Right lobe of liver (tissue), 6 donors: ENCODE measurements at regions not wholly inside any gene's neighbourhood (a gene's known extent, or its start where the extent isn't known, plus 50 kb on each side); places are given as distances from the start of the nearest gene placed in this dataset.
"Not testable (repeated sequence)": the region's sequence is repeated elsewhere in the genome, so short reads cannot be mapped to it uniquely, and the experiment has no call there.

ENCODE experiments used
- ATAC-seq, 4 donors: fragments of 200-7000 bp; cut with Tn5 transposase; one replicate each; pipeline ENCODE4 v1.9.1; 2020; ENCODE audit warnings: mild to moderate bottlenecking in 4 of 4, moderate library complexity in 4 of 4
- DNase-seq, 3 donors: peaks; one replicate each; pipeline ENCODE4 v3.0.0-alpha.2; 2020
- H3K27ac ChIP-seq, 3 donors: fragments of 200-600 bp; one replicate each; pipeline ENCODE4 v1.8.0; 2022
- H3K27me3 ChIP-seq, 2 donors: fragments of 200-600 bp; one replicate each; pipeline ENCODE4 v1.8.0; 2022
- H3K36me3 ChIP-seq, 4 donors: fragments of 200-600 bp; sonication (generic) in 1 of 4; one replicate each; pipeline versions ENCODE4 v1.5.1 to v1.8.0; 2017 to 2022; ENCODE audit warnings: control low read depth in 1 of 4
- H3K4me1 ChIP-seq, 4 donors: fragments of 200-600 bp; sonication (generic) in 1 of 4; one replicate each; pipeline versions ENCODE4 v1.5.1 to v1.8.0; 2017 to 2022; ENCODE audit warnings: control low read depth in 1 of 4
- H3K4me3 ChIP-seq, 3 donors: fragments of 200-600 bp; one replicate each; pipeline ENCODE4 v1.8.0; 2022
- H3K9me3 ChIP-seq, 4 donors: fragments of 200-600 bp; sonication (generic) in 1 of 4; one replicate each; pipeline versions ENCODE4 v1.5.1 to v1.8.0; 2017 to 2022; ENCODE audit warnings: control low read depth in 1 of 4
- CTCF ChIP-seq, 4 donors: fragments of 200-600 bp in 3 of 4; fragments of 450-650 bp in 1 of 4; IDR thresholded peaks; one replicate each; pipeline versions ENCODE4 v1.5.1 to v1.8.0; 2016 to 2022; ENCODE audit warnings: antibody characterized with exemption in 4 of 4, mild to moderate bottlenecking in 2 of 4
- POLR2A ChIP-seq: fragments of 450-650 bp; IDR thresholded peaks from one replicate; pipeline ENCODE4 v1.6.1; 2017; ENCODE audit warnings: antibody characterized with exemption, mild to moderate bottlenecking
- WGBS: methylation state at CpG from one replicate; pipeline ENCODE4 v1.1.6; 2018; ENCODE audit warnings: low coverage, low lambda C conversion rate; ENCODE audit not compliant: insufficient coverage; ENCODE audit errors: missing lambda C conversion rate; 5-methylcytosine and 5-hydroxymethylcytosine counted together
- intact Hi-C, 2 donors: fragments of 100-400 bp; cut with DNase I; formaldehyde crosslinking; loops; one replicate each; pipeline versions ENCODE4 v1.11.2 to v1.14.1; 2022
- donor health status: DM: no; HTN: yes; CAD: no.
- donor health status: DM: no; HTN: no; CAD: no.
- donor health status: DM: no; HTN: no; CAD: no.
- donor health status: DM: no; HTN: yes; CAD: no.
- donor health status: DM: no; HTN: yes; CAD: no.

DNA sequence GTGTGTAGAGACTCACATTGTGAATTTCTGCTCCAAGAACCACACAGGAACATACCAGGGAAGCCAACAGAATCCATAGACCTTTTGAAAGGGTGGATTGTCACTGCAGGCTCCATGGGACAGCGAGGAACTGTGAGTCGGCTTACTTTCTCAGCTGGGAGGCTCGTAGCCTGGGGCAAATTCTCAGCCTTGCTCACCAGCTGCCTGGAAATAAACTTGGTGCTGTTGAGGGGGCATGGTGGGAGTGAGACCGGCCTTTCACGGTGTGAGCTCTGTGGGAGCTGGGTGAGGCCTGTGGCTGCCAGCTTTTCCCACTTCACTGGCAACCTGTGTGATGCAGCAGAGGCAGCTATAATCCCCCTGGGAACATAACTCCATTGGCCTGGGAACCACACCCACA lies 146.6 kb upstream of the P2RY1 start:
- Histone ChIP-seq H3K27ac (no peak overlapping the region), H3K36me3 (no peaks in the 10 kb centered on the region), H3K9me3 (no peaks in the 10 kb centered on the region), H3K4me1 (no peaks in the 10 kb centered on the region), H3K4me3 (no peak overlapping the region), H3K27me3 (no peaks in the 10 kb centered on the region)
- intact Hi-C loops: no loop called here
- no peak for TF ChIP-seq POLR2A
- DNase-seq: no peak
- no peak for ATAC-seq
- 64% methylated on average over 3 of the region's 5 CpGs for WGBS

DNA sequence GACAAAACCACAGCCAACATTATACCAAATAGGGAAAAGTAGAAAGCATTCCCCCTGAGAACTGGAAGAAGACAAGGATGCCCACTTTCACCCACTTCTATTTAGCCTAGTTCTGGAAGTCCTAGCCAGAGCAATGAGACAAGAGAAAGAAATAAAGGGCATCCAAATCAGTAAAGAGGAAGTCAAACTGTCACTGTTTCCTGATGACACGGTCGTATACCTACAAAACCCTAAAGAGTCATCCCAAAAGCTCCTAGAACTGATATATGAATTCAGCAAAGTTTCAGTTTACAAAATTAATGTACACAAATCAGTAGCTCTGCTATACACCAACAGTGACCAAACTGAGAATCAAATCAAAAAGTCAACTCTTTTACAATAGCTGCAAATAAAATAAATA lies 142.6 kb upstream of the P2RY1 start:
- H3K4me3 ChIP-seq, intact Hi-C loops, H3K9me3 ChIP-seq, H3K27ac ChIP-seq, DNase-seq, H3K36me3 ChIP-seq, H3K4me1 ChIP-seq, H3K27me3 ChIP-seq, ATAC-seq: not testable (repeated sequence)
- WGBS: 49% methylated on average over 2 of the region's 2 CpGs

DNA sequence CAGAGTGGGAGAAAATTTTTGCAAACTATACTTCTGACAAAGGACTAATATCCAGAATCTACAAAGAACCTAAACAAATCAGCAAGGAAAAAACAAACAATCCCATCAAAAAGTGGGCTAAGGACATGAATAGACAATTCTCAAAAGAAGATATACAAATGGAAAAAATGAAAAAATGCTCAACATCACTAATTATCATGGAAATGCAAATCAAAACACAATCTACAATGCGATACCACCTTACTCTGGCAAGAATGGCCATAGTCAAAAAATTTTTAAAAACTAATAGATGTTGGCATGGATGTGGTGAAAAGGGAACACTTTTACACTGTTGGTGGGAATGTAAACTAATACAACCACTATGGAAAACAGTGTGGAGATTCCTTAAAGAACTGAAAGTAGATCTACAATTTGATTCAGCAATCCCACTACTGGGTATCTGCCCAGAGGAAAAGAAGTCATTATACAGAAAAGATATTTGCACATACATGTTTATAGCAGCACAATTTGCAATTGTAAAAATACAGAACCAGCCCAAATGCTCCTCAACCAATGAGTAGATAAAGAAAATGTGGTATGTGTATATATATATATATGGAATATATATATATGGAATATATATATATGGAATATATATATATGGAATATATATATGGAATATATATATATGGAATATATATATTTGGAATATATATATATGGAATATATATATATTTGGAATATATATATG lies 141.2 kb upstream of the P2RY1 start:
- H3K27me3 ChIP-seq, intact Hi-C loops, DNase-seq, ATAC-seq, H3K27ac ChIP-seq, H3K36me3 ChIP-seq, H3K9me3 ChIP-seq, H3K4me3 ChIP-seq, H3K4me1 ChIP-seq: not testable (repeated sequence)
- WGBS: 87% methylated on average over 1 of the region's 1 CpG

- H3K9me3 ChIP-seq: no peaks in the 10 kb centered on the region
- 22% methylated on average over 1 of the region's 1 CpG for WGBS
These were observed 139.1 kb upstream of the P2RY1 start for GRCh38 chr3:152695840-152696239.

GRCh38 chr3:152696962-152697361 lies 138.0 kb upstream of the P2RY1 start:
- no peaks in the 10 kb centered on the region for H3K4me1 ChIP-seq
- H3K36me3 ChIP-seq: no peaks in the 10 kb centered on the region
- ATAC-seq (no peak), DNase-seq (no peak)
- H3K27ac ChIP-seq: no peak overlapping the region
- no peaks in the 10 kb centered on the region for H3K27me3 ChIP-seq
- intact Hi-C loops: no loop called here
- no peak overlapping the region for H3K4me3 ChIP-seq
- TF ChIP-seq CTCF (IDR thresholded peaks at IDR 0.05): no peak
- TF ChIP-seq POLR2A: no peak
- no peaks in the 10 kb centered on the region for H3K9me3 ChIP-seq

More at GRCh38 chr3:152695840-152696239, 139.1 kb upstream of the P2RY1 start:
- intact Hi-C loops: no loop called here
- ATAC-seq: no peak
- TF ChIP-seq POLR2A (no peak), CTCF (IDR thresholded peaks at IDR 0.05) (no peak)
- no peaks in the 10 kb centered on the region for H3K4me1 ChIP-seq
- H3K36me3 ChIP-seq: no peaks in the 10 kb centered on the region
- no peak overlapping the region for H3K27ac ChIP-seq
- H3K27me3 ChIP-seq: no peaks in the 10 kb centered on the region
- H3K4me3 ChIP-seq: no peak overlapping the region
- DNase-seq: no peak

GRCh38 chr3:152703245-152703890 lies 131.6 kb upstream of the P2RY1 start:
- ATAC-seq (no peak), DNase-seq (no peak)
- Histone ChIP-seq H3K27me3 (no peaks in the 10 kb centered on the region), H3K4me3 (no peak overlapping the region), H3K9me3 (no peaks in the 10 kb centered on the region), H3K4me1 (no peaks in the 10 kb centered on the region), H3K27ac (no peak overlapping the region), H3K36me3 (no peaks in the 10 kb centered on the region)
- TF ChIP-seq POLR2A (no peak), CTCF (IDR thresholded peaks at IDR 0.05) (no peak)
- intact Hi-C loops: no loop called here
- 44% methylated on average over 3 of the region's 3 CpGs for WGBS
